GM19351 (cell line): ENCODE measurements at regions not wholly inside any gene's neighbourhood (a gene's known extent, or its start where the extent isn't known, plus 50 kb on each side); places are given as distances from the start of the nearest gene placed in this dataset.
"Not testable (repeated sequence)": the region's sequence is repeated elsewhere in the genome, so short reads cannot be mapped to it uniquely, and the experiment has no call there.

ENCODE experiments used
- ATAC-seq: cut with Tn5 transposase; IDR thresholded peaks from one replicate; pipeline ENCODE4 v1.9.1; 2021; ENCODE audit warnings: mild to moderate bottlenecking, moderate library complexity; ENCODE audit not compliant: unreplicated experiment

- no peak for ATAC-seq
Measured at GRCh38 chr11:38924644-38925043, 2326.6 kb upstream of the RAG2 start.

- no peak for ATAC-seq
Measured at GRCh38 chr11:38900211-38900610, 2302.2 kb upstream of the RAG2 start.

- not testable (repeated sequence) for ATAC-seq
Measured at GRCh38 chr11:38894201-38894600, 2296.2 kb upstream of the RAG2 start.

GRCh38 chr11:38884145-38884865, 2286.3 kb upstream of the RAG2 start:
- no peak for ATAC-seq

DNA sequence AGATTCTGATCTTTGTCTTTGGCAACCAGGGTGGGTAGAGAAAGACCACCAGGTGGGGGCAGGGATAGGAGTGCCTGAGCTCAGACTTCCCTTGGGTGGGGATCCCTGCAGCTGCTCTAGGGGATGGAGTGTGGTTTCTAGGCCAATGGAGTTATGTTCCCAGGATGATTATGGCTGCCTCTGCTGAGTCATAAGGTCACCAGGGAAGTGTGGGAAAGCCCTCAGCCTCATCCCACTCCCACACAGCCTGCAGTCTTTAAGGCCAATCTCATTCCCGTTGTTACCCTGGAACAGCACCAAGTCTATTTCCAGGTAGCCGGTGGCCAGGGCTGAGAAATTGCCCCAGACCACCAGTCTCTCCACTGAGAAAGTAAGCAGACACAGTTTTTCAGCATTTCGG, 2269.3 kb upstream of the RAG2 start:
- ATAC-seq = no peak

GRCh38 chr11:38865922-38866321, 2267.9 kb upstream of the RAG2 start:
- ATAC-seq = no peak

DNA sequence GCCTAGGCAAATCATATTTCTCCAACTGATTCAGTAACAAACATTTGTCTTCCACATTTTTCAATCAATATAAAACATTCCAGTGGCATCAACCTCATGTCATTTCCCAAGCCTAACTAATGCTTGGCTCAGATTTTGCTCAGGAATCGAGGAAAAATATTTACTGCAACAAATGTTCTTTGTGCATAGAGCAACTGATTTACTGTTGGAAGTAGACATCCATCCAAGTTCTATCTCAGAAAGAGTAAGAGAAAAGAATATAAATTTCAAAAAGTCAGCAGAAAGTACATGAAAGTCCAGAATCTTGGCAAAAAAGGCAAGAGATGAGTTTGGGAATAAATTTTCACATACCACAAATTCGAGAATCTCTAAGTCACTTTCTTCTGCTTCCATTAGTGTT, 2245.0 kb upstream of the RAG2 start:
- no peak for ATAC-seq

GRCh38 chr11:38839071-38839470, 2241.0 kb upstream of the RAG2 start:
- no peak for ATAC-seq

DNA sequence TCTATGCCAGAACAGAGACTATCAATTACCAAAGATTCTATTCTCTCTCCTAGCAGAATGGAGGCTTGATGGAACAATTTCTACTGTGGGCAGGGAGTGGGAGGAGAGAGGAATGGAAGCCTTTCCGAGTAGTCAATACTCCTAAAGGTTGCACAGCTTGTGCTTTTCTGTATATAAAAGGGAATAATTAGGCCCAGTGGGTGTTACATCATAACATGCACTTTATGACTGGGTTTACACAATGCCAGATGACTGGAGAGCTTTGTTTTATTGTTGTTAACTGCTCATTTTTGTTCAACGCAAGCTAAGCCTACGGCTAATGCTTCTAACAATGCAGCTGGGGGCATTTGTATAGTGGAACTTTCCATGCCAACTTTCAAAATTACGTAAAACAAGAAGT, 2237.9 kb upstream of the RAG2 start:
- no peak for ATAC-seq

DNA sequence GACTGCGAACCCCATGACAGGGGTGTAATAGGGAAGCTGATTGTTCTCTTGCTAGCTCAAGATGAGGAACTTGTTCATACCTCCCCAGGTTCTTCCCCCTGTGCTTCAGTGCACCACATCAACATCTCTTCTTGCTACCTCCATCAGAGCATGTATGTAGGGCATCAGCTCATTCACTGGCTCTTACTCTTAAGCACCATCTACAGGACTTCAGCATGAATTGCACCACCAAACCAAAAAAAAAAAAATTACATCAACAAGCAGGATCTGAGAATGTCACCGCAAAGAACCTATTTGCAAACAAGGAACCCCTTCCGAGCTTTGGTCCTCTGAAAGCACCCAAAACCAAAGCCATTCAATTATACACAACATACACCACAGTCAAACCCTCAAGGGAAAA, 2226.5 kb upstream of the RAG2 start:
- ATAC-seq = no peak

DNA sequence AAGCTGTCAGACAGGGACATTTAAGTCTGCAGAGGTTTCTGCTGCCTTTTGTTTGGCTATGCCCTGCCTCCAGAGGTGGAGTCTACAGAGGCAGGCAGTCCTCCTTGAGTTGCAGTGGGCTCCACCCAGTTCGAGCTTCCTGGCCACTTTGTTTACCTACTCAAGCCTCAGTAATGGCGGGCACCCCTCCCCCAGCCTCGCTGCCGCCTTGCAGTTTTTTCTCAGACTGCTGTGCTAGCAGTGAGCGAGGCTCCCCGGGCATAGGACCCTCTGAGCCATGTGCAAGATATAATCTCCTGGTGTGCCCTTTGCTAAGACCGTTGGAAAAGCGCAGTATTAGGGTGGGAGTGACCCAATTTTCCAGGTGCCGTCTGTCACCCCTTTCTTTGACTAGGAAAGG, 2223.8 kb upstream of the RAG2 start:
- not testable (repeated sequence) for ATAC-seq

DNA sequence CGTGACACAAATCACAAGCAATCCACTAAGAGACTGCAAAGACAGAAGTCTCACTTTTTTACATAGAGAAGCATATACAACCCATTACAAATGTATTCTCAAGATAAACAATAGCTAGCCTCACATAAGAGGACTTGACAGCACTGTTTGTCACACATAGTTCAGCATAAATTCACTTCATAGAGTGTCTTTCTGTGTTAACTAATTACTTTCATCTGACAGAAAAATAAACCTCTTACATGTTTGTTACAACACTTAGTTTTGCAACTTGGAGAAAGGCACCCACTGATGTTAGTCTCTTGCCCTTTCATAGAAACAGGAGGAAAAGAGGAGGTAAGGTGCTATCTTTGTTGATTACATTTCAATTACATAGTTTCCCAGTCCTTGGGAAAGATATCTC, 2221.9 kb upstream of the RAG2 start:
- ATAC-seq = no peak

- ATAC-seq = no peak
Measured at GRCh38 chr11:38818720-38819119, 2220.7 kb upstream of the RAG2 start.

DNA sequence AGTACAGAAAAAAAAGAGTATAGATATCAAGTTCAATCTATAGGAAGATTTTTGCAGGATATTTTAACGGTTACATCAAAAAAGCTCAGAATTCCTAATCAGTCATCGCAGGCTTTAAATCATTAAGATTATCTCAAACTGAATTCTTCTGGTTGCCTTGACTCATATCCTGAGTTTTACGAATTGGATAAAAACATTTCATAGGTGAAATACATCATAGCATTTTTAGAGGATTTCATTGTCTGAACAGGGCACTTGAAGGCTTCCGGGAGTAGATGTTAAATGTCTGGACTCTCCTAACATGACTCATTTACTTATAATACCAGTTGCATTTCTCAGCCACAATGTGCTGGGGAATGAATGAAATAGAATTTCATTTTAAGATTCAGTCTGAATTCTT, 2216.6 kb upstream of the RAG2 start:
- ATAC-seq = no peak

DNA sequence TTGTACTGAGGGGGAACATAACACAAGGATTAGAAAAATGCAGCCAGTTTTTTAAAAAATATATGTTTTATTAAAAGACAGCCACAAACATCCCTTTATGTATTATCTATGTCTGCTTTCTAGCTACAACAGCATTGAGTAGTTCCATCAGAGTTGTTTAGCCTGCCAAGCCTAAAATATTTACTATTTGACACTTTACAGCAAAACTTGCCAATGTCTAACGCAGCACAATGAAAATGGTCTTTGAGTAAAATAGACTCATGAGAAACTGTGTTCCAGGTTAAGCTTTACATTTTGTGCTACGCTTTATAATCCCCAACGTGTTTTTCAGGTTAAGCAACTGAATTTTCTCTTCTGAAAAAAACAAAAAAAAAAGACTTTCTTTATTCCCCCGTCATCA, 2211.5 kb upstream of the RAG2 start:
- ATAC-seq = no peak

DNA sequence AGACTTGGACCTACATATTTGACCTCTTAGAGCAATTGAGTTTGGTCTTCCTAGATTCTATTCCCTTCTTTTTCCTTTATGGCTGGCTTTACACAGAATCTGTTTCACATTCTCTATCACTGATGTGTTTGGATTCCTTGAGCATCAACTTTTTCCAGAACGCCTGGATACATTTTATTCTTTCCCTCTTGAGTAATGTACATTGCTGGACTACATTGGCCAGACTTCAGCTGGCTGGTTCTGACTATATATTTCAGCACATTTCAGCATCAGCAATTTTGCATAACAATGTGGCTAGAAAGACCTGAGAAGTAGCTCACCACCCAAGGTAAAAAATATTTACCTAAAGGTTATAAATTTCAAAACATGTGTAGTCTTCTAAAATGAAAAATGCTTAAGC, 2198.2 kb upstream of the RAG2 start:
- ATAC-seq = no peak

- no peak for ATAC-seq
Measured at GRCh38 chr11:38795027-38795426, 2197.0 kb upstream of the RAG2 start.

DNA sequence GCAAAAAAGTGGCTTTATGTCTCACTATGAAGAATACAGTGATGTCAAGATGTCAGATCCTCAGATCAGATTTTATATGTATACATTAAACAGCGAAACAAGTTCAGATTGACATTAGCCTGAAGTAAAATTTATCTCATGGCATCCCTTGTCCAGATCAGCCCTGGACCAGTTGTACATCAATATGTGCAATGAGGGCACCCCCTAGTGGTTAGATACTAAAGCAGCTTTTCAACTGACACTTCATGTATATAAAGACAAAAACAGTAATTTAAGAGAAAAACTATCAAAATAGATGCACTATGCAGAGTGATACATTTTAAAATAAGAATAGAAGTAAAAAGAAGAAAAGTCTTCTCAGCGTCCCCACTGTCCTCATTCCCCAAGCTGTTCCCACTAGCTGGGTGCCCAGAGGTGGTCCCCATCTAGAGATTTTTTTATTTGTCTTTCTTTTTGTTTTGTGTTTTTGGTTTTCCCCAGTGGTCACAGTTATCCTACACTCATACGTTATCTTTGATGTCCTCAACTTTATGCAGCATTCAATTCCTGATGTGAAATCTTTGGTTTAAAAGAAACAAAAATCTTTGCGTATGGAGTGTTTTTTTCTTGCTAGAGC, 2193.4 kb upstream of the RAG2 start:
- ATAC-seq = peak; percentile 98

DNA sequence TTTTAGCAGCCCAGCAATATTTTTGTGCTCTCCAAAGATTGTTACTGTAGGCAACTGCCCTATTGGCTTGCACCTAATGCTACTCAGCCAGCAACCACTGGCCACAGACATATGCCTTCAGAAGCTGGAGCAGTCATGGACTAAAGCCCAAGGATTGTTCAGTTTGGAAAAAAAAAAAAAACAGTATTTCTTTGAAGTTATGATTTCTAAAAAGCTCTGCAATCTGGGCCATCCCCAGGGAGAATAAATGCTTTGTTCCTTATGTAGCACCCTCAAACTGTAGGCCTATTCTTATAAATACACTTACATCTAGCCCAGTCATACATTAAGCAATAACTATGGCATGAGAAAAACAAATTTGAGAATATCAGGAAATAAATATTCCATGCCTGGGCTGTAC, 2190.5 kb upstream of the RAG2 start:
- ATAC-seq = no peak

DNA sequence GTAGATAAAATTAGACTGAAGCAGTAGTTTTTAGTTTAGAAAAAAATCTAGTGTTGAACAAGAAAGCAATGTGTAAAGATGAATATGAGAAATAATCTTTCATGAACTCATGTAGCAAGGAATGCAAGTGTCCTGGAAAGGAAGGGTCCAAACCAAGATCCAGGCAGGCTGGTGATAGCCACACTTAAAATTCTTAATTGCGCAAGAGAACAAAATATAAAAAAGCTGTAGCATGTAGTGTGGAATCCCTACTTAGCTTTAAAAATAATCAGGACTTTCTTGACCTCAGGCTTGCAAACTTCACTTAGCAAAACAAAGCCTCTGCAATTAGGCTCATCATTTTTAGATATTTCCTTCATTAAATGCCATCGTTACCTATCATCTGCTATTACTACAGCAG, 2186.1 kb upstream of the RAG2 start:
- ATAC-seq = no peak

DNA sequence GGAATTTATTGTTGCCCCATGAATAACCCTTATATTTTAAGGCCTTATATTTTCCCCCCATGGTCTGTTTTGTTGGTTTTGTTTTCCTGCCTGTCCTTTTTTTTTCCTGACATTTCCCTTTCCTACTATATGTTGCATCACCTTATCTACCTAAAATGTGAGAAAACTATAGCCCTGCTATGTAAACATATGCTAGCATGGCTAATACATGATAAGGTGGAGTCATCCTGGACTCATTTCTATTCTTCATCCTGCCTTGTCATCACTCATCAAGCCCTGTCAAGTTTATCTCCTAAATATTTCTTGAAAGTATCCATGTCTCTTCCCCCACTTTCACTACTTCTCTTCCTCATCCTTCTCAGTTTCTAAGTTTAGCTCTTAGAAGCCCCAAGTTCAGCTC, 2168.8 kb upstream of the RAG2 start:
- no peak for ATAC-seq

- ATAC-seq = no peak
Measured at GRCh38 chr11:38759394-38759793, 2161.4 kb upstream of the RAG2 start.

- ATAC-seq = no peak
Measured at GRCh38 chr11:38756537-38756936, 2158.5 kb upstream of the RAG2 start.
